Neural cell (in vitro differentiated cells): ENCODE measurements at regions not wholly inside any gene's neighbourhood (a gene's known extent, or its start where the extent isn't known, plus 50 kb on each side); places are given as distances from the start of the nearest gene placed in this dataset.

Experiments used
- H2AFZ ChIP-seq: fragments of 200-600, 300-800 bp; sonication (generic), shearing (Covaris generic); 2 replicates; pipeline ENCODE4 v1.6.0; 2014; ENCODE audit warnings: low read depth, mild to moderate bottlenecking, antibody characterized with exemption, low read length, moderate library complexity
- H3F3A ChIP-seq: fragments of 200-600 bp; shearing (Covaris generic); 2 replicates; pipeline ENCODE4 v1.6.1; 2016; ENCODE audit warnings: mild to moderate bottlenecking, moderate library complexity, mixed read lengths, antibody characterized with exemption, low read length; ENCODE audit not compliant: insufficient read depth, poor library complexity, severe bottlenecking
- H3K27ac ChIP-seq: fragments of 200-600, 300-800 bp; sonication (generic), shearing (Covaris generic); 2 replicates; pipeline ENCODE4 v1.5.1; 2014; ENCODE audit warnings: mild to moderate bottlenecking, low read length, moderate library complexity
- H3K27me3 ChIP-seq: fragments of 300-800, 200-600 bp; sonication (generic), shearing (Covaris generic); 2 replicates; pipeline ENCODE4 v1.6.0; 2014; ENCODE audit warnings: mild to moderate bottlenecking, low read depth, low read length, moderate library complexity; ENCODE audit not compliant: insufficient read depth
- H3K36me3 ChIP-seq: fragments of 300-800, 200-600 bp; sonication (generic), shearing (Covaris generic); 2 replicates; pipeline ENCODE4 v1.5.1; 2014; ENCODE audit warnings: mild to moderate bottlenecking, antibody characterized with exemption, low read length, moderate library complexity; ENCODE audit not compliant: insufficient read depth
- H3K4me2 ChIP-seq: fragments of 300-800, 200-600 bp; sonication (generic), shearing (Covaris generic); 2 replicates; pipeline ENCODE4 v1.6.0; 2014; ENCODE audit warnings: mild to moderate bottlenecking, low read length
- H3K4me3 ChIP-seq: fragments of 300-800, 200-600 bp; sonication (generic), shearing (Covaris generic); 2 replicates; pipeline ENCODE4 v1.5.1; 2014; ENCODE audit warnings: mild to moderate bottlenecking, low read length, moderate library complexity
- H3K79me2 ChIP-seq: fragments of 200-600 bp; shearing (Covaris generic); replicated peaks from 2 replicates; pipeline ENCODE4 v1.6.0; 2014; ENCODE audit warnings: mild to moderate bottlenecking, low read length, moderate library complexity; ENCODE audit not compliant: insufficient read depth
- H3K9ac ChIP-seq: fragments of 300-800, 200-600 bp; sonication (generic), shearing (Covaris generic); 2 replicates; pipeline ENCODE4 v1.6.1; 2016; ENCODE audit warnings: mild to moderate bottlenecking, low read length, mixed read lengths
- H3K9me2 ChIP-seq: fragments of 200-600 bp; shearing (Covaris generic); 2 replicates; pipeline ENCODE4 v1.6.1; 2016; ENCODE audit warnings: mild to moderate bottlenecking, low read length, mixed read lengths; ENCODE audit not compliant: insufficient read depth
- H3K9me3 ChIP-seq: fragments of 200-600, 300-800 bp; sonication (generic), shearing (Covaris generic); 2 replicates; pipeline ENCODE4 v1.6.1; 2016; ENCODE audit warnings: mild to moderate bottlenecking, mixed run types, low read length, moderate library complexity, mixed read lengths
- H4K20me1 ChIP-seq: fragments of 200-600 bp; shearing (Covaris generic); 2 replicates; pipeline ENCODE4 v1.6.1; 2016; ENCODE audit warnings: mild to moderate bottlenecking, mixed run types; ENCODE audit not compliant: insufficient read depth
- EP300 ChIP-seq: fragments of 450-650 bp; conservative IDR thresholded peaks from 2 replicates; pipeline ENCODE4 v1.6.1; 2014; ENCODE audit warnings: antibody characterized with exemption, mild to moderate bottlenecking, moderate library complexity; ENCODE audit not compliant: poor library complexity, severe bottlenecking
- EZH2 ChIP-seq: fragments of 200-600, 300-800 bp; shearing (Covaris generic), sonication (generic); IDR thresholded peaks from 2 replicates; pipeline ENCODE4 v1.6.1; 2014; ENCODE audit warnings: antibody characterized with exemption, low read length, borderline replicate concordance, mild to moderate bottlenecking; ENCODE audit not compliant: insufficient read depth, poor library complexity, severe bottlenecking
- MXI1 ChIP-seq: fragments of 450-650 bp; conservative IDR thresholded peaks from 2 replicates; pipeline ENCODE4 v1.6.1; 2014; ENCODE audit warnings: antibody characterized with exemption, mild to moderate bottlenecking; ENCODE audit not compliant: poor library complexity, severe bottlenecking
- POLR2AphosphoS5 ChIP-seq: IDR thresholded peaks from 2 replicates; pipeline ENCODE4 v1.6.1; 2012
- RAD21 ChIP-seq: fragments of 450-650 bp; conservative IDR thresholded peaks from 2 replicates; pipeline ENCODE4 v1.6.1; 2014; ENCODE audit warnings: antibody characterized with exemption, mild to moderate bottlenecking, moderate library complexity
- REST ChIP-seq: IDR thresholded peaks from 2 replicates; pipeline ENCODE4 v1.6.1; 2012; ENCODE audit warnings: borderline replicate concordance
- SMC3 ChIP-seq: fragments of 450-650 bp; conservative IDR thresholded peaks from 2 replicates; pipeline ENCODE4 v1.6.1; 2014; ENCODE audit warnings: antibody characterized with exemption, mild to moderate bottlenecking, moderate library complexity; ENCODE audit not compliant: poor library complexity
- TAF1 ChIP-seq: IDR thresholded peaks from 2 replicates; pipeline ENCODE4 v1.6.1; 2012; ENCODE audit warnings: low read depth
- TF ChIP-seq, protein P1 (sequence below): fragments of 450-650 bp; IDR thresholded peaks from 2 replicates; pipeline ENCODE4 v1.5.1; 2014; ENCODE audit warnings: antibody characterized with exemption, mild to moderate bottlenecking, moderate library complexity; ENCODE audit not compliant: poor library complexity, severe bottlenecking

DNA sequence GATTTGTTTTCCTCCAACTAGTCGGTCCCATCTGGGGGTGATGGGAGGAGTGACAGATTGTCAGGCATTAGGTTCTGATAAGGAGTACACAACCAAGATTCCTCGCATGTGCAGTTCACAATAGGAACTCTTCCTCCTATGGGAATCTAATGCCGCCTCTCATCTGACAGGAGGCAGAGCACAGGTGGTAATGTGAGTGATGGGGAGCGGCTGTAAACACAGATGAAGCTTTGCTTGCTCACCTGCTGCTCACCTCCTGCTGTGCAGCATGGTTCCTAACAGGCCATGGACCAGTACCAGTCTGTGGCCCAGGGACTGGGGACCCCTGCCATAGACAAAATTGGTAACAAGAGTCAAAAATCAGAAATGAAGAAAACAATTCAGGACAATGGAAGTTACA, 173.3 kb upstream of the HMHB1 start:
- no peak overlapping the region for H3K4me2 ChIP-seq
- H3K36me3 ChIP-seq: no peaks in the 10 kb centered on the region
- no peaks in the 10 kb centered on the region for H3K9me3 ChIP-seq
- H3K9me2 ChIP-seq: no peaks in the 10 kb centered on the region
- no peak overlapping the region for H3K27ac ChIP-seq
- no peaks in the 10 kb centered on the region for H3F3A ChIP-seq
- no peak for TF ChIP-seq REST
- TF ChIP-seq SMC3: no peak
- TF ChIP-seq RAD21: no peak
- no peak for TF ChIP-seq POLR2AphosphoS5
- TF ChIP-seq EP300: no peak
- TF ChIP-seq, protein P1, sequence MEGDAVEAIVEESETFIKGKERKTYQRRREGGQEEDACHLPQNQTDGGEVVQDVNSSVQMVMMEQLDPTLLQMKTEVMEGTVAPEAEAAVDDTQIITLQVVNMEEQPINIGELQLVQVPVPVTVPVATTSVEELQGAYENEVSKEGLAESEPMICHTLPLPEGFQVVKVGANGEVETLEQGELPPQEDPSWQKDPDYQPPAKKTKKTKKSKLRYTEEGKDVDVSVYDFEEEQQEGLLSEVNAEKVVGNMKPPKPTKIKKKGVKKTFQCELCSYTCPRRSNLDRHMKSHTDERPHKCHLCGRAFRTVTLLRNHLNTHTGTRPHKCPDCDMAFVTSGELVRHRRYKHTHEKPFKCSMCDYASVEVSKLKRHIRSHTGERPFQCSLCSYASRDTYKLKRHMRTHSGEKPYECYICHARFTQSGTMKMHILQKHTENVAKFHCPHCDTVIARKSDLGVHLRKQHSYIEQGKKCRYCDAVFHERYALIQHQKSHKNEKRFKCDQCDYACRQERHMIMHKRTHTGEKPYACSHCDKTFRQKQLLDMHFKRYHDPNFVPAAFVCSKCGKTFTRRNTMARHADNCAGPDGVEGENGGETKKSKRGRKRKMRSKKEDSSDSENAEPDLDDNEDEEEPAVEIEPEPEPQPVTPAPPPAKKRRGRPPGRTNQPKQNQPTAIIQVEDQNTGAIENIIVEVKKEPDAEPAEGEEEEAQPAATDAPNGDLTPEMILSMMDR: no peak
- no peak for TF ChIP-seq TAF1
- no peak for TF ChIP-seq MXI1
- TF ChIP-seq EZH2: no peak
- H4K20me1 ChIP-seq: no peaks in the 10 kb centered on the region
- no peaks in the 10 kb centered on the region for H3K79me2 ChIP-seq
- H3K27me3 ChIP-seq: no peaks in the 10 kb centered on the region
- no peak overlapping the region for H3K9ac ChIP-seq
- H3K4me3 ChIP-seq: no peak overlapping the region
- H2AFZ ChIP-seq: no peak overlapping the region

DNA sequence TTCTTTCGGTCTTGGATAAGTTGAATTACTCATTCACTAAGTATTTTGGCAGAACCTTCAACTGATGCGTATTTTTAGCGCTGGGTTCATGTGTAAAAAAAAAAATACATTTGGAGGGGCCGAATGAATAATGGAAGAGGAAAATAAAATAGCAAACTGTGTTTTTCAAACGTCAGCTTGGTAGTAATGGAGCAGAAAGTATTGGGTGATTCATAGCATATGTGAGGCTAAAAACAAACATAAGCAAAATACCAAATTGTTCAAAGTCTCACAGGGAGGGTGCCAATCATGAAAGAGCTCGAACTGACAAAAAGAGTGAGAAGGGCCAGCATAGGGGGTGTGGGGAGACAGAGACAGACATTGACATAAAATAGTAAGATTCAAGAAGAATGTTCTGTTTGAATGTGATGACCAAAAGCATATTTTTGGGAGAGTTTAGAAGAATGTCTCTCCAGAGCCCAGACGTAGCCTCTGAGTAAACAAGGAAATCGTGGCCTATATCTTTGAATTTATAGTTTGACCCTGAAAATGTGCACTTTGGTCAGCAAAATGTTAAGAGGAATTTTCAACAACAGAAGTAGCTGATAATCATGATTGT, 174.9 kb upstream of the HMHB1 start:
- Histone ChIP-seq H4K20me1 (no peaks in the 10 kb centered on the region), H3K4me3 (no peak overlapping the region), H3K9ac (no peak overlapping the region), H3K9me2 (no peaks in the 10 kb centered on the region), H3K4me2 (no peak overlapping the region), H3K36me3 (no peaks in the 10 kb centered on the region), H3K9me3 (no peaks in the 10 kb centered on the region), H3F3A (no peaks in the 10 kb centered on the region), H3K27me3 (no peaks in the 10 kb centered on the region), H2AFZ (no peak overlapping the region), H3K79me2 (no peaks in the 10 kb centered on the region), H3K27ac (no peak overlapping the region)
- TF ChIP-seq, protein P1: no peak
- TF ChIP-seq POLR2AphosphoS5: no peak
- no peak for TF ChIP-seq REST
- TF ChIP-seq TAF1: no peak
- no peak for TF ChIP-seq RAD21
- TF ChIP-seq EZH2: no peak
- no peak for TF ChIP-seq SMC3
- no peak for TF ChIP-seq EP300
- no peak for TF ChIP-seq MXI1
